ACC112 (cell line): ENCODE measurements at regions not wholly inside any gene's neighbourhood (a gene's known extent, or its start where the extent isn't known, plus 50 kb on each side); places are given as distances from the start of the nearest gene placed in this dataset.

Experiments
- H2AFZ ChIP-seq: fragments of 200-600 bp; sonication (generic); one replicate; pipeline ENCODE4 v1.6.0; 2017; ENCODE audit warnings: antibody characterized with exemption, low read length; ENCODE audit not compliant: unreplicated experiment
- H3K27ac ChIP-seq: fragments of 200-600 bp; sonication (generic); 2 replicates; pipeline ENCODE4 v1.5.1; 2014; ENCODE audit warnings: low read depth, mild to moderate bottlenecking, antibody characterized with exemption, low read length, moderate library complexity
- H3K27me3 ChIP-seq: fragments of 200-600 bp; sonication (generic); 2 replicates; pipeline ENCODE4 v1.6.1; 2014; ENCODE audit warnings: mild to moderate bottlenecking, antibody characterized with exemption, low read length, moderate library complexity, mixed read lengths; ENCODE audit not compliant: insufficient read depth
- H3K36me3 ChIP-seq: fragments of 200-600 bp; sonication (generic); 2 replicates; pipeline ENCODE4 v1.6.1; 2016; ENCODE audit warnings: mild to moderate bottlenecking, antibody characterized with exemption, low read length, moderate library complexity, mixed read lengths; ENCODE audit not compliant: insufficient read depth
- H3K4me1 ChIP-seq: fragments of 200-600 bp; sonication (generic); one replicate; pipeline ENCODE4 v1.6.1; 2016; ENCODE audit warnings: low read length, mixed read lengths; ENCODE audit not compliant: insufficient read depth, unreplicated experiment, control insufficient read depth
- H3K4me3 ChIP-seq: fragments of 200-600 bp; sonication (generic); 2 replicates; pipeline ENCODE4 v1.5.1; 2014; ENCODE audit warnings: mild to moderate bottlenecking, low read depth, low read length
- H3K79me2 ChIP-seq: fragments of 200-600 bp; sonication (generic); one replicate; pipeline ENCODE4 v1.6.0; 2016; ENCODE audit warnings: low read length; ENCODE audit not compliant: control insufficient read depth, unreplicated experiment, insufficient read depth

GRCh38 chr20:48277266-48277665, 492.0 kb upstream of the SULF2 start:
- H3K27me3 ChIP-seq, result peaks cover 12% of the 10 kb centered on the region
- peaks cover 10% of the 10 kb centered on the region for H3K4me1 ChIP-seq
- H2AFZ ChIP-seq, result no peak overlapping the region
- H3K4me3 ChIP-seq, result no peak overlapping the region
- H3K27ac ChIP-seq, result no peak overlapping the region
- no peaks in the 10 kb centered on the region for H3K79me2 ChIP-seq
- no peaks in the 10 kb centered on the region for H3K36me3 ChIP-seq

- peaks cover 10% of the 10 kb centered on the region for H3K4me1 ChIP-seq
- no peak overlapping the region for H3K27ac ChIP-seq
- H3K36me3 ChIP-seq, result no peaks in the 10 kb centered on the region
- no peaks in the 10 kb centered on the region for H3K79me2 ChIP-seq
- peaks cover 18% of the 10 kb centered on the region for H3K27me3 ChIP-seq
- no peak overlapping the region for H3K4me3 ChIP-seq
- no peak overlapping the region for H2AFZ ChIP-seq
These were observed 490.7 kb upstream of the SULF2 start for GRCh38 chr20:48276021-48276342.

GRCh38 chr20:48275286-48276020, 490.2 kb upstream of the SULF2 start:
- Histone ChIP-seq H2AFZ (no peak overlapping the region), H3K27ac (no peak overlapping the region), H3K79me2 (no peaks in the 10 kb centered on the region), H3K27me3 (peaks cover 24% of the 10 kb centered on the region), H3K36me3 (no peaks in the 10 kb centered on the region), H3K4me3 (no peak overlapping the region), H3K4me1 (peaks cover 10% of the 10 kb centered on the region)

- peaks cover 39% of the 10 kb centered on the region for H3K27me3 ChIP-seq
- H3K79me2 ChIP-seq, result no peaks in the 10 kb centered on the region
- no peaks in the 10 kb centered on the region for H3K36me3 ChIP-seq
- peaks cover 1% of the 10 kb centered on the region for H3K4me1 ChIP-seq
- no peak overlapping the region for H3K4me3 ChIP-seq
- no peak overlapping the region for H3K27ac ChIP-seq
- H2AFZ ChIP-seq, result no peak overlapping the region
These were observed 488.6 kb upstream of the SULF2 start for GRCh38 chr20:48273843-48274242.

- H3K27ac ChIP-seq, result no peak overlapping the region
- H3K36me3 ChIP-seq, result no peaks in the 10 kb centered on the region
- no peaks in the 10 kb centered on the region for H3K79me2 ChIP-seq
- H3K4me1 ChIP-seq, result no peaks in the 10 kb centered on the region
- H3K27me3 ChIP-seq, result peaks cover 51% of the 10 kb centered on the region
- no peak overlapping the region for H2AFZ ChIP-seq
- H3K4me3 ChIP-seq, result no peak overlapping the region
These were observed 485.6 kb upstream of the SULF2 start for GRCh38 chr20:48270885-48271284.

GRCh38 chr20:48267860-48268633, 482.8 kb upstream of the SULF2 start:
- Histone ChIP-seq H3K4me1 (no peaks in the 10 kb centered on the region), H3K27me3 (peaks cover 63% of the 10 kb centered on the region), H3K36me3 (no peaks in the 10 kb centered on the region), H2AFZ (no peak overlapping the region), H3K79me2 (no peaks in the 10 kb centered on the region), H3K4me3 (no peak overlapping the region), H3K27ac (no peak overlapping the region)

GRCh38 chr20:48266571-48266970, 481.3 kb upstream of the SULF2 start:
- H2AFZ ChIP-seq, result no peak overlapping the region
- H3K27ac ChIP-seq, result no peak overlapping the region
- no peaks in the 10 kb centered on the region for H3K4me1 ChIP-seq
- H3K27me3 ChIP-seq, result peaks cover 63% of the 10 kb centered on the region
- no peaks in the 10 kb centered on the region for H3K79me2 ChIP-seq
- no peaks in the 10 kb centered on the region for H3K36me3 ChIP-seq
- no peak overlapping the region for H3K4me3 ChIP-seq

GRCh38 chr20:48265791-48266190, 480.5 kb upstream of the SULF2 start:
- H3K79me2 ChIP-seq, result no peaks in the 10 kb centered on the region
- H3K36me3 ChIP-seq, result no peaks in the 10 kb centered on the region
- H3K4me1 ChIP-seq, result no peaks in the 10 kb centered on the region
- no peak overlapping the region for H3K4me3 ChIP-seq
- no peak overlapping the region for H2AFZ ChIP-seq
- H3K27me3 ChIP-seq, result peaks cover 68% of the 10 kb centered on the region
- no peak overlapping the region for H3K27ac ChIP-seq

- Histone ChIP-seq H3K4me1 (no peaks in the 10 kb centered on the region), H3K36me3 (no peaks in the 10 kb centered on the region), H3K27ac (no peak overlapping the region), H2AFZ (no peak overlapping the region), H3K27me3 (peaks cover 60% of the 10 kb centered on the region), H3K4me3 (no peak overlapping the region), H3K79me2 (no peaks in the 10 kb centered on the region)
These were observed 477.7 kb upstream of the SULF2 start for GRCh38 chr20:48262955-48263354.

- Histone ChIP-seq H3K36me3 (no peaks in the 10 kb centered on the region), H3K4me3 (no peak overlapping the region), H3K4me1 (no peaks in the 10 kb centered on the region), H3K27me3 (peaks cover 61% of the 10 kb centered on the region), H3K79me2 (no peaks in the 10 kb centered on the region), H3K27ac (no peak overlapping the region), H2AFZ (no peak overlapping the region)
These were observed 477.2 kb upstream of the SULF2 start for GRCh38 chr20:48262466-48262865.

- no peaks in the 10 kb centered on the region for H3K79me2 ChIP-seq
- H2AFZ ChIP-seq, result no peak overlapping the region
- no peaks in the 10 kb centered on the region for H3K4me1 ChIP-seq
- H3K36me3 ChIP-seq, result no peaks in the 10 kb centered on the region
- H3K4me3 ChIP-seq, result no peak overlapping the region
- H3K27ac ChIP-seq, result no peak overlapping the region
- peaks cover 61% of the 10 kb centered on the region for H3K27me3 ChIP-seq
These were observed 476.2 kb upstream of the SULF2 start for GRCh38 chr20:48261398-48261910.
